PC-3 (cell line): ENCODE measurements at regions not wholly inside any gene's neighbourhood (a gene's known extent, or its start where the extent isn't known, plus 50 kb on each side); places are given as distances from the start of the nearest gene placed in this dataset.

ENCODE experiments used
- ATAC-seq: fragments of 200-7000 bp; cut with Tn5 transposase; 2 replicates; pipeline ENCODE4 v1.9.1; 2020; ENCODE audit warnings: mild to moderate bottlenecking, moderate library complexity
- BruUV-seq: library from RNA; stranded (reverse); fragments of 400-500 nt; replicated peaks from 2 replicates; lab custom pipeline; 2021; lab: Mats Ljungman, UMichigan
- CTCF ChIA-PET: fragments of 300-600 bp; sonication (Branson Sonifier 250); formaldehyde crosslinking; loops from one replicate; lab custom pipeline; 2022; ENCODE audit warnings: antibody characterized with exemption; lab: Charles Lee
- POLR2A ChIA-PET: fragments of 300-600 bp; sonication (Branson Sonifier 250); formaldehyde crosslinking; loops from one replicate; lab custom pipeline; 2022; ENCODE audit warnings: antibody characterized with exemption; ENCODE audit not compliant: unreplicated experiment; lab: Charles Lee
- DNase-seq: peaks from one replicate; pipeline ENCODE4 v3.0.0-alpha.2; 2015
- H2AFZ ChIP-seq: fragments of 300-600 bp; sonication (generic); 2 replicates; pipeline ENCODE4 v1.6.0; 2016; ENCODE audit warnings: antibody characterized with exemption, low read length
- H3F3A ChIP-seq: fragments of 300-600 bp; sonication (generic); one replicate; pipeline ENCODE4 v1.6.0; 2017; ENCODE audit warnings: antibody characterized with exemption, low read length, control low read depth, mild to moderate bottlenecking; ENCODE audit not compliant: unreplicated experiment
- H3K27ac ChIP-seq: fragments of 300-600 bp; sonication (generic); 2 replicates; pipeline ENCODE4 v1.5.1; 2016; ENCODE audit warnings: mild to moderate bottlenecking, low read length
- H3K27me3 ChIP-seq: fragments of 300-600 bp; sonication (generic); 2 replicates; pipeline ENCODE4 v1.6.1; 2016; ENCODE audit warnings: low read length, mixed read lengths
- H3K36me3 ChIP-seq: fragments of 300-600 bp; sonication (generic); 2 replicates; pipeline ENCODE4 v1.6.1; 2016; ENCODE audit warnings: low read depth, mixed run types, low read length, mixed read lengths
- H3K4me1 ChIP-seq: fragments of 300-600 bp; sonication (generic); 2 replicates; pipeline ENCODE4 v1.5.1; 2016; ENCODE audit warnings: low read length; ENCODE audit not compliant: insufficient read depth
- H3K4me2 ChIP-seq: fragments of 300-600 bp; sonication (generic); 2 replicates; pipeline ENCODE4 v1.6.0; 2016; ENCODE audit warnings: low read length
- H3K4me3 ChIP-seq: fragments of 300-600 bp; sonication (generic); 2 replicates; pipeline ENCODE4 v1.5.1; 2016; ENCODE audit warnings: mild to moderate bottlenecking, low read length, mixed read lengths
- H3K79me2 ChIP-seq: fragments of 300-600 bp; sonication (generic); 2 replicates; pipeline ENCODE4 v1.6.1; 2017; ENCODE audit warnings: low read length, mixed read lengths
- H3K9ac ChIP-seq: fragments of 300-600 bp; sonication (generic); 2 replicates; pipeline ENCODE4 v1.6.0; 2016; ENCODE audit warnings: mild to moderate bottlenecking, low read length
- H3K9me2 ChIP-seq: fragments of 300-600 bp; sonication (generic); replicated peaks from 2 replicates; pipeline ENCODE4 v1.6.1; 2016; ENCODE audit warnings: mixed run types, low read length, mixed read lengths
- H3K9me3 ChIP-seq: fragments of 300-600 bp; sonication (generic); 2 replicates; pipeline ENCODE4 v1.6.1; 2016; ENCODE audit warnings: low read length, mixed read lengths
- H4K20me1 ChIP-seq: fragments of 300-600 bp; sonication (generic); 2 replicates; pipeline ENCODE4 v1.6.1; 2016; ENCODE audit warnings: low read length, mixed read lengths
- EZH2 ChIP-seq: fragments of 300-600 bp; sonication (generic); IDR thresholded peaks from one replicate; pipeline ENCODE4 v1.6.1; 2017; ENCODE audit warnings: antibody characterized with exemption, mild to moderate bottlenecking, low read length; ENCODE audit not compliant: unreplicated experiment
- EZH2phosphoT487 ChIP-seq: fragments of 300-600 bp; sonication (generic); IDR thresholded peaks from 2 replicates; pipeline ENCODE4 v1.6.1; 2018; ENCODE audit warnings: mild to moderate bottlenecking, antibody characterized with exemption, low read length, borderline replicate concordance
- intact Hi-C: fragments of 100-400 bp; cut with micrococcal nuclease; formaldehyde crosslinking; loops from 2 replicates; pipeline ENCODE4 v1.9.0; 2023
- TF ChIP-seq, protein P1 (sequence below): fragments of 300-600 bp; sonication (generic); conservative IDR thresholded peaks from 2 replicates; pipeline ENCODE4 v1.5.1; 2017; ENCODE audit warnings: antibody characterized with exemption, low read depth, mild to moderate bottlenecking, low read length

DNA sequence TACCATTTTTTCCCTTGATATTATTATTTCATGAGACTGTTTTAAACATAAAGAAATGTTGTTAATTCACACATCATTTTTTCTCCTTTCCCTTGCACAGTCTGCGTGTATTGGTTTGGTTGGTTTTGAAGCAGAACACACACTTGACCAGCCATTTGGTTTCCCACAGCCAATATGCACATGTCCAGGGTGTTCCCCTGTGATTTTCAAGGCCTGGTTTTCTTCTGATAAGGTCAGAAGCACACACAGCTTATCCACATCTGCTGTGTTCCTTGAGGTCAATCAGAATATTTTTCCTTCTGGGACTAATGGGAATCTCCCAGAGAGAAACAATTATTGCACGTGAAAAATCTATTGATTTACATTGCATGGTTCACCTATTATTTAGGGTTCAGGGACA lies 103.2 kb upstream of the EFEMP1 start:
- intact Hi-C loops, result no loop called here
- no peak for ATAC-seq

DNA sequence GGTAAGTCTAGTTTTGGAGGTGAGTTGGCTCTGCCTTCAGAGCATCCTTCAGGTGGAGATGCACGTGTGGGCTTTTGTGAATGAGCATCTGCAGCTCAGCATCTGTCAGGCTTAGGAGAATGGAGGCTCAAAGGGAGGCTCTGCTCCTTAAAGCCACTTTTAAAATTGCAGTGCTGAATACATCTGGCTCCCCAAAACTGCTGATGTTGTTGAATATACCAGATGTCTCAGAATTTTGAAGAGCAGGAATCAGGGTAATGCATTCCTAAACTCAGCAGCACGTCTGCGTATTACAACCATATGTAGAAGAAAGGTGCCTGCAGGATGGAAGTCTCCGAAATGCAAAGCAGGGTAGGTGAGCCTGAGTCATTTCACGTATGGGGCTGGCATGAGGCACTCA lies 106.5 kb upstream of the EFEMP1 start:
- H3K4me1 ChIP-seq, result peaks cover 26% of the 10 kb centered on the region
- H2AFZ ChIP-seq, result no peak overlapping the region
- no peaks in the 10 kb centered on the region for H4K20me1 ChIP-seq
- BruUV-seq, result no TSS peak
- no peak overlapping the region for H3K4me2 ChIP-seq
- no peaks in the 10 kb centered on the region for H3K9me2 ChIP-seq
- no peaks in the 10 kb centered on the region for H3K36me3 ChIP-seq
- H3K79me2 ChIP-seq, result no peaks in the 10 kb centered on the region
- no peak overlapping the region for H3K4me3 ChIP-seq
- no peak overlapping the region for H3K9ac ChIP-seq
- POLR2A ChIA-PET, result no interaction called here
- H3K9me3 ChIP-seq, result no peaks in the 10 kb centered on the region
- CTCF ChIA-PET, result no interaction called here
- ATAC-seq, result no peak
- TF ChIP-seq, protein P1, sequence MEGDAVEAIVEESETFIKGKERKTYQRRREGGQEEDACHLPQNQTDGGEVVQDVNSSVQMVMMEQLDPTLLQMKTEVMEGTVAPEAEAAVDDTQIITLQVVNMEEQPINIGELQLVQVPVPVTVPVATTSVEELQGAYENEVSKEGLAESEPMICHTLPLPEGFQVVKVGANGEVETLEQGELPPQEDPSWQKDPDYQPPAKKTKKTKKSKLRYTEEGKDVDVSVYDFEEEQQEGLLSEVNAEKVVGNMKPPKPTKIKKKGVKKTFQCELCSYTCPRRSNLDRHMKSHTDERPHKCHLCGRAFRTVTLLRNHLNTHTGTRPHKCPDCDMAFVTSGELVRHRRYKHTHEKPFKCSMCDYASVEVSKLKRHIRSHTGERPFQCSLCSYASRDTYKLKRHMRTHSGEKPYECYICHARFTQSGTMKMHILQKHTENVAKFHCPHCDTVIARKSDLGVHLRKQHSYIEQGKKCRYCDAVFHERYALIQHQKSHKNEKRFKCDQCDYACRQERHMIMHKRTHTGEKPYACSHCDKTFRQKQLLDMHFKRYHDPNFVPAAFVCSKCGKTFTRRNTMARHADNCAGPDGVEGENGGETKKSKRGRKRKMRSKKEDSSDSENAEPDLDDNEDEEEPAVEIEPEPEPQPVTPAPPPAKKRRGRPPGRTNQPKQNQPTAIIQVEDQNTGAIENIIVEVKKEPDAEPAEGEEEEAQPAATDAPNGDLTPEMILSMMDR, result no peak
- TF ChIP-seq EZH2 (no peak), EZH2phosphoT487 (no peak)
- intact Hi-C loops, result no loop called here
- peaks cover 6% of the 10 kb centered on the region; the same call in 1 of the 2 replicates for H3K27me3 ChIP-seq
- H3F3A ChIP-seq, result no peaks in the 10 kb centered on the region
- DNase-seq, result no peak
- H3K27ac ChIP-seq, result no peak overlapping the region

More for the DNA sequence above, 103.2 kb upstream of the EFEMP1 start:
- H3K27ac ChIP-seq, result no peak overlapping the region
- CTCF ChIA-PET, result no interaction called here
- POLR2A ChIA-PET, result no interaction called here
- no peaks in the 10 kb centered on the region for H3K79me2 ChIP-seq
- no peaks in the 10 kb centered on the region for H3K36me3 ChIP-seq
- no peak overlapping the region for H3K4me2 ChIP-seq
- no TSS peak for BruUV-seq
- H3K9ac ChIP-seq, result no peak overlapping the region
- H3K27me3 ChIP-seq, result peaks cover 6% of the 10 kb centered on the region; the same call in 1 of the 2 replicates
- no peaks in the 10 kb centered on the region for H3K9me2 ChIP-seq
- TF ChIP-seq EZH2phosphoT487 (no peak), EZH2 (no peak)
- H3K4me3 ChIP-seq, result no peak overlapping the region
- H2AFZ ChIP-seq, result no peak overlapping the region
- no peaks in the 10 kb centered on the region for H3F3A ChIP-seq
- no peaks in the 10 kb centered on the region for H4K20me1 ChIP-seq
- DNase-seq, result no peak
- peaks cover 19% of the 10 kb centered on the region for H3K4me1 ChIP-seq
- H3K9me3 ChIP-seq, result no peaks in the 10 kb centered on the region

DNA sequence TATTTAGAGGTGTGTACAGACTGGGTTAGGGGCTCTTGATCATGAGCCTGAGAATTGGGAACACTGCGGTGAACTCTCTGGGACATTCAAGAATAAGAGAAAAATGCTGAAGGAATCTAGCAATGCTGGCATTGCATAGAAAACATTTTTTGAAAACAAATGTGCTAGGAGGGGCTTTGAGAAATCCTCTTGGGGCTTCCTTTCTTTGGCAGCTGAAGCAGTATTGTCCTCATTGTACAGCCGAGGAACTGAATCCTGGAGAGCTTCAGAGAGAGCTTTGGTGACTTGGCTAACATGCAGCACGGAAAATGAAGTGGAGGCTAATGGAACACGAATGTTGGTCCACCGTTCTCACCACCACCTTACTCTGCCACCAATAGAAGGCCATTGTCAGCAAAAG lies 107.3 kb upstream of the EFEMP1 start:
- POLR2A ChIA-PET, result no interaction called here
- peaks cover 6% of the 10 kb centered on the region; the same call in 1 of the 2 replicates for H3K27me3 ChIP-seq
- H3K79me2 ChIP-seq, result no peaks in the 10 kb centered on the region
- H3K27ac ChIP-seq, result no peak overlapping the region
- H4K20me1 ChIP-seq, result no peaks in the 10 kb centered on the region
- intact Hi-C loops, result no loop called here
- no peak for DNase-seq
- CTCF ChIA-PET, result no interaction called here
- no TSS peak for BruUV-seq
- H3K9me2 ChIP-seq, result no peaks in the 10 kb centered on the region
- H3K36me3 ChIP-seq, result no peaks in the 10 kb centered on the region
- no peak overlapping the region for H3K4me2 ChIP-seq
- H3K4me3 ChIP-seq, result no peak overlapping the region
- no peak overlapping the region for H2AFZ ChIP-seq
- peaks cover 17% of the 10 kb centered on the region for H3K4me1 ChIP-seq
- H3K9ac ChIP-seq, result no peak overlapping the region
- no peaks in the 10 kb centered on the region for H3K9me3 ChIP-seq
- no peaks in the 10 kb centered on the region for H3F3A ChIP-seq
- TF ChIP-seq EZH2phosphoT487 (no peak), EZH2 (no peak)
- TF ChIP-seq, protein P1, result no peak
- no peak for ATAC-seq
